GM18519 (cell line): ENCODE measurements at regions not wholly inside any gene's neighbourhood (a gene's known extent, or its start where the extent isn't known, plus 50 kb on each side); places are given as distances from the start of the nearest gene placed in this dataset.

Source experiments
- ATAC-seq: cut with Tn5 transposase; IDR thresholded peaks from one replicate; pipeline ENCODE4 v1.9.1; 2021; ENCODE audit warnings: mild to moderate bottlenecking, moderate library complexity; ENCODE audit not compliant: unreplicated experiment, low FRiP score

GRCh38 chr9:82284758-82285157 is 296.2 kb downstream of the SPATA31D1 start:
- no peak for ATAC-seq

GRCh38 chr9:82295181-82295580 is 306.6 kb downstream of the SPATA31D1 start:
- no peak for ATAC-seq

GRCh38 chr9:82299870-82300269 is 311.3 kb downstream of the SPATA31D1 start:
- ATAC-seq = peak; percentile 60

DNA sequence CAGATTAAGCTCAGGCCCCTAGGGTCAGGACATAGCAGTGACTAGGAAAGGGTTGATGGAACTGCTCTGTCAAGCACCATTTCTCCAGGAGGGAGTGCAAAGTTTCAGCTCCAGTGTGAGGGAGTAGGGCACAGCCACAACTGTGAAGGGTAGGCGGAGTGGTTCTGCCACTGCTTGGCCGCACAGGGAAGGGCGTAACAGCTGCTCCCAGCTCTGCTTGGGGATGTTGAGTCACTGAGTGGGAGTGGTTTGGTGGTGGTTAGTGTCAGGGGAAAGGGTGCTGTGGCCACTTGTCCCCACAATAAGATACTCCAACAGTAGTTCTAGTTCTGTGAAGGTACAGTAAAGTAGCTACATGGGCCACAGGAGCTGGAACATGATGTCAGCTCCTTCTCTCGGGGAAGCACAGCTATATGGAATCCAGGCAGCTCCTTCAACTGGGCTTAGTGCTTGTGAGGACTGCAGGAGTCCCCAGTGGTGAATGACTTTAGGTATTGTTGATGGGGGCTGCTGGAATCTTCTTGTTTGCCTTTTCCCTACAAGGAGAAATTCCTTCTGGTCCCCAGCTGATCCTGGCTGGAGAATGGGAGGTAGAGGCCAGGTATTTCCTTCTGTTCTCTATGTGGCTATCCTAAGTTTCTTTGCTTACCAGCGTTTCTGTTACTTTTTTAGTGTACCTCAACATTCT is 314.5 kb downstream of the SPATA31D1 start:
- ATAC-seq = no peak

DNA sequence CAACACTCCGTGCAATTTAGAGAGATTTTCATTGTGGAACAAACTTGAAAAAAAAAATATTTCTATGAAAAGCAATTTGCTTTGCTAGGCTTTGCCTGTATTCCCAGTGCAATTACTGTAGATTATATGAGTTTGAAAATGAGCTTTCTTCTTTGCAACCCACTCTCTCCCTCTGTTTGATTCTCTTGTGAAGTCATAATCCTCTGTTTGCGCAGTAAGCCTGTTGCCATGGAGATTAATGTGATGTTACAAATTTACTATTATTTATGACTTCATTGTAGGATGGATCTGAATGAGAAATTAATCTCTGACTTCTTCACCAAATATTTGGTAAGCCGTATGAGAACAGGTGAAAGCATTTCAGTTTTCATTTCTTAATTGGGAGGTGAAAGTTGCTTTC is 320.3 kb downstream of the SPATA31D1 start:
- no peak for ATAC-seq

DNA sequence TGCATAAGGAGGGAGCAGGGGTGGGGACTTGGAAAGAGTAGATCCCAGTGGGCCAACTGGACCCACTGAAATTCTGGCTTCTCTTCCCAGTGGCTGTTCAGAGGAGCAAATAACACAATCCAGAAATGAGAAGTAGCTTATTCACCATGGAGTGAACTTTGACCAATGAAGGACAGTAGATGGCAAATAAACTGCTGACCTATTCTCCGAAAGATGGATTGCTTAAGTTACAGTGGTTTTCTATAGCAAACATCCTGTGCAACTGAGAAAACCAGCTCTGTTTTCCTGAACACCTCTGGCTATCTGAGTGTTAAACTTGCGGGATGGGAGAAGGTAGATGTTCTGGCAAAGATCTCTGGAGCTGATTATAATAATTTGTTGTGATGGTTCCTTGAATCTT is 325.1 kb downstream of the SPATA31D1 start:
- no peak for ATAC-seq

GRCh38 chr9:82320566-82320965 is 332.0 kb downstream of the SPATA31D1 start:
- ATAC-seq = no peak

GRCh38 chr9:82325907-82326306 is 337.3 kb downstream of the SPATA31D1 start:
- no peak for ATAC-seq

DNA sequence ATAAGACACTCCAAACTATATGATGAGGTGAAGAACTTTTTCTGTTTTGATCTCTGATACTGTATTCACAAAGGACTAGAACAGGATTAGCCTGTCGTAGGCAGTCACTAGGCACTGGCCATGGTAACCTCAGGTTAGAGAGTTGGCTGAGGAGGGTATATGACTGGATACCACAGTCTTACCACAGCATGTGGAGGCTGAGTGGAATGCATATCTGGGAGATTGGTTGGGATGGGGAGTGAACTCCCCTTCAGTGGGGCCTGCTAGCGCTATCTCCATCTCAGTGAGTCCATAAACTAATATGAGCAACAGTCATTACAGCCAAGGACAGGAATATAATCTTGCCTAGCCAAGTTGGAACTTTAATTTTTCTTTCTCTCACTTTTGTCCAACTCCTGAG is 339.1 kb downstream of the SPATA31D1 start:
- ATAC-seq = no peak

- ATAC-seq = no peak
Measured at GRCh38 chr9:82331079-82331478, 342.5 kb downstream of the SPATA31D1 start.

- ATAC-seq = no peak
Measured at GRCh38 chr9:82332018-82332773, 343.6 kb downstream of the SPATA31D1 start.

GRCh38 chr9:82332774-82333152 is 344.2 kb downstream of the SPATA31D1 start:
- ATAC-seq = no peak

DNA sequence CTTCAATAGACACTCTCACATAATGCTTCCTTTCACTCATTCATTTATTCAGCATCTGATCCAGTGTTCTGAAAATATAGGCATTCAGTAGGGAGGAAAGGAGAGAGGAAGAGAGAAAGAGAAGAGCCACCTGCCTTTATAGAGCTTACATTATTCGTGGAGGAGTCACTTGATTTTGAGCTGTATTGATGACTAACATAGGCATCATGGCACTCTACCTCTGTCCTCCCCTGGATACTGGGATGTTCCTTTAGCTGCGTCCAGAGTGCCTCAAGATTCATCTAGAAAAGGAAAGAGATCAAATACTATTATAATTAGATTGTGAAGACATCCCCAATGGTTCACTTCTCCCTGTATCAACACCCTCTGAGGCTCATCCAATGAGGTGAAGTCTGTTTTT is 345.1 kb downstream of the SPATA31D1 start:
- no peak for ATAC-seq

- ATAC-seq = no peak
Measured at GRCh38 chr9:82334286-82334685, 345.7 kb downstream of the SPATA31D1 start.

- ATAC-seq = no peak
Measured at GRCh38 chr9:82337351-82337750, 348.8 kb downstream of the SPATA31D1 start.

GRCh38 chr9:82342046-82342445 is 353.5 kb downstream of the SPATA31D1 start:
- no peak for ATAC-seq

GRCh38 chr9:82346040-82346439 is 357.5 kb downstream of the SPATA31D1 start:
- ATAC-seq = no peak

- no peak for ATAC-seq
Measured at GRCh38 chr9:82353631-82354278, 365.2 kb downstream of the SPATA31D1 start.

- no peak for ATAC-seq
Measured at GRCh38 chr9:82354279-82354659, 365.7 kb downstream of the SPATA31D1 start.

DNA sequence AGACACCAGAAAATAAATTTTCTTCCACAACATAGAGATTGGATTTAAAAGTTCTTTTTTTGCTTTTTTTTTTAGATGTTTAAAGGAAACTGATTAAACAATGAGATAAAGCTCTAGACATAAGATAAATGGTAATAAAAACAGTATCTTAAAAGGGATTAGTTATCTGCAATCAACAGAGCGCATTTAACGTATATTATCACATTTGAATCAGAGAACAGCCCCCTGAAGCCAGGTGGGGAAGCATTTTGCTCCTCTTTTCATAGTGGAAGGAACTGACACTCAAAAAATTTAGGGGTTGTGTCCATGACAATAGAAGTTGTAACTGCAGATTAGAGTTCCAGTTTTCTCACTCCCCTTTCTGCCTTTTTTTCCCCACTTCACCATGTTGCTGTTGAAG is 367.6 kb downstream of the SPATA31D1 start:
- ATAC-seq = no peak

DNA sequence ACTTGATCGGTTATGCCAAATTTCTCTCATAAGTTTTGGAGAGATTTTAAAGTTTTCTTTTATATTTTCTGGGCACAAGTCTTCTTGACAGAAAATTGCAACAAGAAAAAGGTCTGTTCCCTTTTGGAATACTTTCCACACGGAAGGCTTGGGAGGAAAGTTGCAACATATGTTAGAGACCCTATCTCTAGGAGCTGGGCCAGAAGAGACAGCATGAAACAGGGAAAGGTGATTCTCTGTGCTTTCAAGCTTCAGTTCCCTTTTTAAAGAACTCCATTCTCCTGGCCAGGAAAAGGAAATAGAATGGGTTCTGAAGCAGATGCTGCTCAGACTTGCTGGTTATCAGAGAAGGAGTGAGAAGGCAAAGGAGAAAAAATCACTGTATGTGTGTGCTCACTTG is 368.3 kb downstream of the SPATA31D1 start:
- ATAC-seq = no peak

DNA sequence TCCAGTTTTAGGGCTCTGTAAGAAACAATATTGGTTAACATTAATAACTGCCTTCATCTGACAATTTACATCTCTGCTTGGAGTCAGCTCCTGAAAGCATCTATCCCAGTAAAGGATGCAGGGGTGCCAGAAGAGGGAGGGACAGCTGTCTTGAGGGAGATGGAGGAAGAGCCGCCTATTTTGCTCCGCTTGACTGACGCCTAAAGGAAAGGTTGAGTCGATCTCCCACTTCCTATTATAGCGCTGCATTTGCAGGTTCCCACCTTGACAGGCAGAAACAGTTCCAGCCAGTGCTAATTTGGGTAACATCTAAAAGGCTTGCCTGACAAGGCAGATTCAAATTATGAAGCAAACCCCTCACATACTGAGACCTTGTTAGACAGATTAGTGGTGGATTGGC is 374.6 kb downstream of the SPATA31D1 start:
- ATAC-seq = no peak
